NB4 (cell line): ENCODE measurements at regions not wholly inside any gene's neighbourhood (a gene's known extent, or its start where the extent isn't known, plus 50 kb on each side); places are given as distances from the start of the nearest gene placed in this dataset.

Experiments used
- DNase-seq: peaks from one replicate; pipeline ENCODE4 v3.0.0; 2010; ENCODE audit warnings: low read depth
- H3K4me3 ChIP-seq: one replicate; pipeline ENCODE4 v1.5.1; 2011; ENCODE audit warnings: mild to moderate bottlenecking, low read depth, low read length, moderate library complexity
- CTCF ChIP-seq: IDR thresholded peaks from one replicate; pipeline ENCODE4 v1.5.1; 2012; ENCODE audit warnings: low read depth, low read length
- MAX ChIP-seq: IDR thresholded peaks from 2 replicates; pipeline ENCODE4 v1.6.1; 2011; ENCODE audit warnings: low read depth, low read length
- MYC ChIP-seq: IDR thresholded peaks from 2 replicates; pipeline ENCODE4 v1.6.1; 2011; ENCODE audit warnings: low read depth, low read length
- POLR2A ChIP-seq: IDR thresholded peaks from 2 replicates; pipeline ENCODE4 v1.6.1; 2011; ENCODE audit warnings: mild to moderate bottlenecking; ENCODE audit not compliant: insufficient read length; ENCODE audit errors: extremely low read depth

GRCh38 chr12:59079002-59079401 lies 158.7 kb upstream of the LRIG3 start:
- no peak overlapping the region for H3K4me3 ChIP-seq
- DNase-seq, result peak; percentile 8
- TF ChIP-seq POLR2A (no peak), CTCF (no peak), MAX (no peak), MYC (no peak)

GRCh38 chr12:59077575-59078426 lies 157.5 kb upstream of the LRIG3 start:
- no peak for DNase-seq
- TF ChIP-seq MAX (no peak), CTCF (no peak), POLR2A (no peak), MYC (no peak)
- no peak overlapping the region for H3K4me3 ChIP-seq

- no peak for TF ChIP-seq MAX
- TF ChIP-seq MYC, result no peak
- TF ChIP-seq POLR2A, result no peak
- TF ChIP-seq CTCF, result no peak
- no peak overlapping the region for H3K4me3 ChIP-seq
- no peak for DNase-seq
These were observed 156.8 kb upstream of the LRIG3 start for GRCh38 chr12:59077153-59077552.

GRCh38 chr12:59076622-59077021 lies 156.3 kb upstream of the LRIG3 start:
- no peak overlapping the region for H3K4me3 ChIP-seq
- no peak for DNase-seq
- TF ChIP-seq MYC (no peak), MAX (no peak), CTCF (no peak), POLR2A (no peak)

GRCh38 chr12:59075968-59076490 lies 155.7 kb upstream of the LRIG3 start:
- TF ChIP-seq MAX (no peak), MYC (no peak), POLR2A (no peak), CTCF (no peak)
- H3K4me3 ChIP-seq, result no peak overlapping the region
- DNase-seq, result no peak

- DNase-seq, result no peak
- H3K4me3 ChIP-seq, result no peak overlapping the region
- no peak for TF ChIP-seq MYC
- no peak for TF ChIP-seq CTCF
- TF ChIP-seq POLR2A, result no peak
- no peak for TF ChIP-seq MAX
These were observed 154.8 kb upstream of the LRIG3 start for GRCh38 chr12:59075141-59075540.
